HepG2 (cell line): ENCODE measurements at regions not wholly inside any gene's neighbourhood (a gene's known extent, or its start where the extent isn't known, plus 50 kb on each side); places are given as distances from the start of the nearest gene placed in this dataset.

Experiments
- ATAC-seq: fragments of 200-7000 bp; cut with Tn5 transposase; 3 replicates; pipeline ENCODE4 v1.9.1; 2020; ENCODE audit warnings: mild to moderate bottlenecking, moderate library complexity
- BruUV-seq: library from RNA; stranded (reverse); fragments of 400-500 nt; replicated peaks from 2 replicates; lab custom pipeline; 2021; lab: Mats Ljungman, UMichigan
- CTCF ChIA-PET: fragments of 300-600 bp; formaldehyde crosslinking; extraction: SDS; loops from one replicate; lab custom pipeline; 2021; ENCODE audit warnings: low total read pairs, inconsistent platforms, low intra/inter-chr PET ratio; lab: Yijun Ruan, JAX
- POLR2A ChIA-PET: fragments of 350-600 bp; sonication (Branson Sonifier 250); formaldehyde crosslinking; loops from one replicate; lab custom pipeline; 2020; ENCODE audit warnings: antibody characterized with exemption, inconsistent platforms; lab: Yijun Ruan, JAX
- DNase-seq: peaks from one replicate; pipeline ENCODE4 v3.0.0-alpha.2; 2015; ENCODE audit warnings: low spot score
- FAIRE-seq: peaks from 3 replicates; lab custom pipeline; 2011; peaks lifted over from hg19 to GRCh38; lab: Jason Lieb, UNC
- H2AFZ ChIP-seq: one replicate; pipeline ENCODE4 v1.6.1; 2011; ENCODE audit warnings: low read length, inconsistent platforms
- H3K27ac ChIP-seq: fragments of 300-600 bp; 3 replicates; pipeline ENCODE4 v1.8.0; 2011; ENCODE audit warnings: mixed run types, mild to moderate bottlenecking, mixed read lengths, low read length, inconsistent platforms; ENCODE audit not compliant: insufficient read depth; ENCODE audit errors: extremely low read length
- H3K27me3 ChIP-seq, 2 experiments: fragments of 200-600 bp in 1 of 2; 2 replicates in 1 of 2; 3 replicates in 1 of 2; pipeline versions ENCODE4 v1.6.0 to v1.8.0; 2011; ENCODE audit warnings: low read length in 2 of 2, mild to moderate bottlenecking in 2 of 2, moderate library complexity in 2 of 2, inconsistent platforms in 1 of 2; ENCODE audit not compliant: insufficient read depth in 2 of 2, control insufficient read depth in 1 of 2
- H3K36me3 ChIP-seq, 2 experiments: fragments of 200-600 bp in 1 of 2; replicated peaks in 1 of 2; 2 replicates in 1 of 2; 3 replicates in 1 of 2; pipeline versions ENCODE4 v1.5.1 to v1.8.0; 2011; ENCODE audit warnings: low read length in 2 of 2, inconsistent platforms in 1 of 2; ENCODE audit not compliant: insufficient read depth in 2 of 2, control insufficient read depth in 1 of 2
- H3K4me1 ChIP-seq: 2 replicates; pipeline ENCODE4 v1.5.1; 2012; ENCODE audit warnings: low read length, inconsistent platforms; ENCODE audit not compliant: insufficient read depth
- H3K4me2 ChIP-seq: 2 replicates; pipeline ENCODE4 v1.6.0; 2011; ENCODE audit warnings: low read depth, low read length, inconsistent platforms
- H3K4me3 ChIP-seq, 3 experiments: fragments of 200-600 bp in 1 of 3; sonication (generic), shearing (Covaris generic) in 1 of 3; replicated peaks in 1 of 3; 2 replicates each; pipeline ENCODE4 v1.5.1; 2011 to 2016; ENCODE audit warnings: low read length in 3 of 3, inconsistent platforms in 2 of 3, low read depth in 2 of 3, mild to moderate bottlenecking in 2 of 3, control low read depth in 1 of 3, mixed read lengths in 1 of 3; ENCODE audit not compliant: insufficient read depth in 1 of 3
- H3K79me2 ChIP-seq: one replicate; pipeline ENCODE4 v1.6.1; 2011; ENCODE audit warnings: low read length, inconsistent platforms; ENCODE audit not compliant: insufficient read depth
- H3K9ac ChIP-seq: 2 replicates; pipeline ENCODE4 v1.6.0; 2011; ENCODE audit warnings: mild to moderate bottlenecking, low read depth, low read length, inconsistent platforms; ENCODE audit not compliant: insufficient read depth
- H3K9me3 ChIP-seq: 2 replicates; pipeline ENCODE4 v1.5.1; 2012; ENCODE audit warnings: mild to moderate bottlenecking, low read length
- H4K20me1 ChIP-seq: 2 replicates; pipeline ENCODE4 v1.6.0; 2011; ENCODE audit warnings: inconsistent platforms, mild to moderate bottlenecking, low read length, moderate library complexity; ENCODE audit not compliant: insufficient read depth
- CENPX ChIP-seq: sonication (generic); formaldehyde crosslinking; IDR thresholded peaks from 2 replicates; pipeline ENCODE4 v1.9.0; 2021; ENCODE audit warnings: mild to moderate bottlenecking, missing genetic modification reagents, moderate library complexity
- CHCHD3 ChIP-seq: sonication (generic); formaldehyde crosslinking; IDR thresholded peaks from 2 replicates; pipeline ENCODE4 v1.8.0; 2022; ENCODE audit warnings: mild to moderate bottlenecking, missing genetic modification reagents, moderate library complexity
- GRHL1 ChIP-seq: sonication (generic); formaldehyde crosslinking; conservative IDR thresholded peaks from 2 replicates; pipeline ENCODE4 v1.8.0; 2022; ENCODE audit warnings: missing genetic modification reagents
- MAFG ChIP-seq: sonication (generic); formaldehyde crosslinking; IDR thresholded peaks from 2 replicates; pipeline ENCODE4 v1.5.1; 2020; ENCODE audit warnings: mild to moderate bottlenecking, missing genetic modification reagents
- MAX ChIP-seq: IDR thresholded peaks from 2 replicates; pipeline ENCODE4 v1.6.1; 2012; ENCODE audit warnings: inconsistent platforms
- SAP130 ChIP-seq: IDR thresholded peaks from 2 replicates; pipeline ENCODE4 v1.6.1; 2016; ENCODE audit warnings: low read depth
- ZFP37 ChIP-seq: sonication (generic); formaldehyde crosslinking; IDR thresholded peaks from 2 replicates; pipeline ENCODE4 v1.4.0; 2020; ENCODE audit warnings: missing genetic modification reagents, borderline replicate concordance
- ZKSCAN5 ChIP-seq: sonication (generic); formaldehyde crosslinking; IDR thresholded peaks from 2 replicates; pipeline ENCODE4 v1.5.1; 2020; ENCODE audit warnings: mild to moderate bottlenecking, missing genetic modification reagents
- ZNF678 ChIP-seq: sonication (generic); formaldehyde crosslinking; IDR thresholded peaks from 2 replicates; pipeline ENCODE4 v1.4.0; 2020; ENCODE audit warnings: mild to moderate bottlenecking, missing genetic modification reagents
- ZNF883 ChIP-seq: sonication (generic); formaldehyde crosslinking; IDR thresholded peaks from 2 replicates; pipeline ENCODE4 v1.5.1; 2020; ENCODE audit warnings: mild to moderate bottlenecking, missing genetic modification reagents; ENCODE audit errors: not compliant biosample characterization
- WGBS: methylation state at CpG from one replicate; pipeline ENCODE4 v1.1.6; 2017; ENCODE audit warnings: low lambda C conversion rate; 5-methylcytosine and 5-hydroxymethylcytosine counted together
- in situ Hi-C: cut with HindIII; loops from 2 replicates; pipeline ENCODE4 v1.10.0; 2017; ENCODE audit warnings: low pct_unique_long_range_greater_than_20kb; ENCODE audit not compliant: extremely low pct_ligation_motif_present
- intact Hi-C: fragments of 100-400 bp; cut with micrococcal nuclease; formaldehyde crosslinking; loops from one replicate; pipeline ENCODE4 v1.10.0; 2022; ENCODE audit not compliant: unreplicated experiment
- TF ChIP-seq, protein P1 (sequence below): sonication (generic); formaldehyde crosslinking; IDR thresholded peaks from 2 replicates; pipeline ENCODE4 v1.5.1; 2020; ENCODE audit warnings: mild to moderate bottlenecking, missing genetic modification reagents
- TF ChIP-seq, protein P2 (sequence below): IDR thresholded peaks from 2 replicates; pipeline ENCODE4 v1.6.1; 2016; ENCODE audit warnings: low read depth, borderline replicate concordance
- TF ChIP-seq, protein P3 (sequence below): fragments of 450-650 bp; IDR thresholded peaks from 2 replicates; pipeline ENCODE4 v1.6.1; 2017

- H3K36me3 ChIP-seq, result no peaks in the 10 kb centered on the region
- ATAC-seq, result no peak
- ChIA-PET CTCF (no interaction called here), POLR2A (no interaction called here)
- no peak overlapping the region for H3K4me2 ChIP-seq
- intact Hi-C loops, result no loop called here
- H3K27me3 ChIP-seq, result no peaks in the 10 kb centered on the region
- H3K9ac ChIP-seq, result no peak overlapping the region
- no peaks in the 10 kb centered on the region for H3K79me2 ChIP-seq
- H3K9me3 ChIP-seq, result no peaks in the 10 kb centered on the region
- 2% methylated on average over 3 of the region's 3 CpGs for WGBS
- no peaks in the 10 kb centered on the region for H4K20me1 ChIP-seq
- no peak overlapping the region for H2AFZ ChIP-seq
- BruUV-seq, result no TSS peak
- no peak for DNase-seq
- in situ Hi-C loops, result no loop called here
- H3K27ac ChIP-seq, result no peak overlapping the region
- no peak for FAIRE-seq
- no peak overlapping the region for H3K4me3 ChIP-seq
- TF ChIP-seq CHCHD3 (CRISPR knock-in tag) (no peak), SAP130 (no peak)
- no peaks in the 10 kb centered on the region for H3K4me1 ChIP-seq
Measured at GRCh38 chr3:181252631-181253030, 263.1 kb upstream of the DNAJC19 start.

DNA sequence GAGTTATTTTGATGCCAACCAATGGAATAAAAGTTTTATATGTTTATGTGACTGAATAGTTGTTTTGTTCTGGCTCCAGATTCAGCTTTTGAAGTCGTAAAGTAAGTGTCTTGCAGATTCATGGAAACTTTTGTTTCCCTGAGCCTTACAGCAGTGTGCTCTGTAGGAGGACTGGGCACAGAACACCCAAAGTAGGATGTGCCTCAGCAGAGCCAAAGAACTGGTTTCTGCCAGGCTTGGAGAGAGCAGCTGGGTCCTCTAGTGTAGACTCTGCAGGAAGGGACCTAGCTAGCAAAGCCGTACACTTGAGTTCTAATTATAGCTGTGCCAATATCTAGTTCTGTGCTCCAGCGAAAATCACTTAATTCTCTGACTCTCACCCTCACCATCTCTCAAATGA, 261.2 kb upstream of the DNAJC19 start:
- 0% methylated on average over 2 of the region's 3 CpGs for WGBS
- POLR2A ChIA-PET, result no interaction called here
- no peak overlapping the region for H3K9ac ChIP-seq
- TF ChIP-seq, protein P1, sequence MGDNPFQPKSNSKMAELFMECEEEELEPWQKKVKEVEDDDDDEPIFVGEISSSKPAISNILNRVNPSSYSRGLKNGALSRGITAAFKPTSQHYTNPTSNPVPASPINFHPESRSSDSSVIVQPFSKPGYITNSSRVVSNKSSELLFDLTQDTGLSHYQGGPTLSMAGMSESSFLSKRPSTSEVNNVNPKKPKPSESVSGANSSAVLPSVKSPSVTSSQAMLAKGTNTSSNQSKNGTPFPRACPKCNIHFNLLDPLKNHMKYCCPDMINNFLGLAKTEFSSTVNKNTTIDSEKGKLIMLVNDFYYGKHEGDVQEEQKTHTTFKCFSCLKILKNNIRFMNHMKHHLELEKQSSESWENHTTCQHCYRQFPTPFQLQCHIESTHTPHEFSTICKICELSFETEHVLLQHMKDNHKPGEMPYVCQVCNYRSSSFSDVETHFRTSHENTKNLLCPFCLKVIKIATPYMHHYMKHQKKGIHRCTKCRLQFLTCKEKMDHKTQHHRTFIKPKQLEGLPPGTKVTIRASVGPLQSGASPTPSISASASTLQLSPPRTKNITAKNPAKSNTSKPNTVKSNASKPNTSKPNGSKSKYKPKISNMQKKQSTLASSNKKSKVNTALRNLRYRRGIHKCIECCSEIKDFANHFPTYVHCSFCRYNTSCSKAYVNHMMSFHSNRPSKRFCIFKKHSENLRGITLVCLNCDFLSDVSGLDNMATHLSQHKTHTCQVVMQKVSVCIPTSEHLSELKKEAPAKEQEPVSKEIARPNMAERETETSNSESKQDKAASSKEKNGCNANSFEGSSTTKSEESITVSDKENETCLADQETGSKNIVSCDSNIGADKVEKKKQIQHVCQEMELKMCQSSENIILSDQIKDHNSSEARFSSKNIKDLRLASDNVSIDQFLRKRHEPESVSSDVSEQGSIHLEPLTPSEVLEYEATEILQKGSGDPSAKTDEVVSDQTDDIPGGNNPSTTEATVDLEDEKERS (CRISPR knock-in tag), result no peak
- TF ChIP-seq MAX, result no peak
- TF ChIP-seq MAFG (CRISPR knock-in tag), result no peak
- no peak for TF ChIP-seq GRHL1 (CRISPR knock-in tag)
- TF ChIP-seq ZFP37, result no peak
- TF ChIP-seq, protein P2, sequence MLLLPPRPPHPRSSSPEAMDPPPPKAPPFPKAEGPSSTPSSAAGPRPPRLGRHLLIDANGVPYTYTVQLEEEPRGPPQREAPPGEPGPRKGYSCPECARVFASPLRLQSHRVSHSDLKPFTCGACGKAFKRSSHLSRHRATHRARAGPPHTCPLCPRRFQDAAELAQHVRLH (CRISPR knock-in tag), result no peak
- no peak for TF ChIP-seq CENPX
- no peak for TF ChIP-seq ZKSCAN5 (CRISPR knock-in tag)
- TF ChIP-seq, protein P3, sequence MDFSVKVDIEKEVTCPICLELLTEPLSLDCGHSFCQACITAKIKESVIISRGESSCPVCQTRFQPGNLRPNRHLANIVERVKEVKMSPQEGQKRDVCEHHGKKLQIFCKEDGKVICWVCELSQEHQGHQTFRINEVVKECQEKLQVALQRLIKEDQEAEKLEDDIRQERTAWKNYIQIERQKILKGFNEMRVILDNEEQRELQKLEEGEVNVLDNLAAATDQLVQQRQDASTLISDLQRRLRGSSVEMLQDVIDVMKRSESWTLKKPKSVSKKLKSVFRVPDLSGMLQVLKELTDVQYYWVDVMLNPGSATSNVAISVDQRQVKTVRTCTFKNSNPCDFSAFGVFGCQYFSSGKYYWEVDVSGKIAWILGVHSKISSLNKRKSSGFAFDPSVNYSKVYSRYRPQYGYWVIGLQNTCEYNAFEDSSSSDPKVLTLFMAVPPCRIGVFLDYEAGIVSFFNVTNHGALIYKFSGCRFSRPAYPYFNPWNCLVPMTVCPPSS, result no peak
- TF ChIP-seq ZNF883 (CRISPR knock-in tag), result no peak
- no peak for TF ChIP-seq ZNF678

More for the DNA sequence above, 261.2 kb upstream of the DNAJC19 start:
- no peak for DNase-seq
- intact Hi-C loops (no loop called here), in situ Hi-C loops (no loop called here)
- H3K4me1 ChIP-seq, result no peaks in the 10 kb centered on the region
- no peaks in the 10 kb centered on the region for H3K9me3 ChIP-seq
- no peak overlapping the region for H3K4me3 ChIP-seq
- H3K27me3 ChIP-seq, result no peaks in the 10 kb centered on the region
- no peaks in the 10 kb centered on the region for H3K36me3 ChIP-seq
- no peaks in the 10 kb centered on the region for H4K20me1 ChIP-seq
- no peak for FAIRE-seq
- H3K79me2 ChIP-seq, result no peaks in the 10 kb centered on the region
- no peak overlapping the region for H2AFZ ChIP-seq
- no peak for ATAC-seq
- H3K27ac ChIP-seq, result no peak overlapping the region
- H3K4me2 ChIP-seq, result no peak overlapping the region
- BruUV-seq, result no TSS peak
- CTCF ChIA-PET, result no interaction called here
